ENCODE measurements at regions not wholly inside any gene's neighbourhood (a gene's known extent, or its start where the extent isn't known, plus 50 kb on each side); places are given as distances from the start of the nearest gene placed in this dataset.

DNA sequence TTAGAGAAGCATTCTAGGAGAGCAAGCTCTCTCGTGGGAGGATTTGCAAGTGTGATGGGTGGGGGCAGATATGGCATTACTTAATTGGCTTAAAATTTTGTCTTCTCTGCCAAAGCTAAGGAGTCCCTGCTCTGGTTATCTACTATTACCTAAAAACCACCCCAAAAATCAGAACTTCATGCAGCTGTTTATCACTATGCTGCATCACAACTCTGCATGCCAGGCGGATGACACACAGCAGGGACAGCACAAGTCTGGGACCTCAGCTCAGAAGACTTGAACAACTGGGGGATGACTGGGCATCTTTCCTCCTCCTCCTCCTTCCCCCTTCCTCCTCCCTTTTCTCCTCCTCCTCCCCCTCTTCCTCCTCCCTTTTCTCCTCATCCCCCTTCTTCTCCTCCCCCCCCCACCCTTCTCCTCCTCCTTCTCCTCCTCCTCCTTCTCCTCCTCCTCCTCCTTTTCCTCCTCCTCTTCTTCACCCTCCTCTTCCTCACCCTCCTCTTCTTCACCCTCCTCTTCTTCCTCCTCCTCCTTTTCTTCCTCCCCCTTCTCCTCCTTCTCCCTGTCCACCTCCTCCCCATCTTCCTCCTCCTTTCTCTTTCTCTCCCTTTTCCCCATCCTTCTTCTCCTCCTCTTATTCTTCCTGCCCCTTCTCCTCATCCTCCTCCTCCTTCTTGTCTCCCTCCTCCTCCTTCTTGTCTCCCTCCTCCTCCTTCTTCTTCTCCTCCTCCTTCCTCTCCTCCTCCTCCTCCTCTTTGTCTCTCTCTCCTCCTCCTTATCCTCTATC, 218.6 kb upstream of the PMEPA1 start:
- TF ChIP-seq, protein P1, sequence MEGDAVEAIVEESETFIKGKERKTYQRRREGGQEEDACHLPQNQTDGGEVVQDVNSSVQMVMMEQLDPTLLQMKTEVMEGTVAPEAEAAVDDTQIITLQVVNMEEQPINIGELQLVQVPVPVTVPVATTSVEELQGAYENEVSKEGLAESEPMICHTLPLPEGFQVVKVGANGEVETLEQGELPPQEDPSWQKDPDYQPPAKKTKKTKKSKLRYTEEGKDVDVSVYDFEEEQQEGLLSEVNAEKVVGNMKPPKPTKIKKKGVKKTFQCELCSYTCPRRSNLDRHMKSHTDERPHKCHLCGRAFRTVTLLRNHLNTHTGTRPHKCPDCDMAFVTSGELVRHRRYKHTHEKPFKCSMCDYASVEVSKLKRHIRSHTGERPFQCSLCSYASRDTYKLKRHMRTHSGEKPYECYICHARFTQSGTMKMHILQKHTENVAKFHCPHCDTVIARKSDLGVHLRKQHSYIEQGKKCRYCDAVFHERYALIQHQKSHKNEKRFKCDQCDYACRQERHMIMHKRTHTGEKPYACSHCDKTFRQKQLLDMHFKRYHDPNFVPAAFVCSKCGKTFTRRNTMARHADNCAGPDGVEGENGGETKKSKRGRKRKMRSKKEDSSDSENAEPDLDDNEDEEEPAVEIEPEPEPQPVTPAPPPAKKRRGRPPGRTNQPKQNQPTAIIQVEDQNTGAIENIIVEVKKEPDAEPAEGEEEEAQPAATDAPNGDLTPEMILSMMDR (IDR thresholded peaks at IDR 0.05; ENCODE audit: low read length), result no peak
- TF ChIP-seq EZH2 (IDR thresholded peaks at IDR 0.05; ENCODE audit: borderline replicate concordance, low read length), result no peak

Data from OCI-LY1 (cell line).